Gastroesophageal sphincter (tissue), 3 donors: ENCODE measurements at regions not wholly inside any gene's neighbourhood (a gene's known extent, or its start where the extent isn't known, plus 50 kb on each side); places are given as distances from the start of the nearest gene placed in this dataset.

Experiments used
- EP300 ChIP-seq: sonication (generic); formaldehyde crosslinking; IDR thresholded peaks from one replicate; pipeline ENCODE4 v1.6.1; 2017; ENCODE audit warnings: antibody characterized with exemption, mild to moderate bottlenecking
- POLR2A ChIP-seq, 2 donors: fragments of 450-650 bp; IDR thresholded peaks; one replicate each; pipeline ENCODE4 v1.6.1; 2017; ENCODE audit warnings: antibody characterized with exemption in 2 of 2, mild to moderate bottlenecking in 2 of 2, moderate library complexity in 1 of 2
- POLR2AphosphoS5 ChIP-seq: sonication (generic); formaldehyde crosslinking; IDR thresholded peaks from one replicate; pipeline ENCODE4 v1.6.1; 2017; ENCODE audit warnings: antibody characterized with exemption
- TF ChIP-seq, protein P1 (sequence below), 4 experiments: fragments of 200-600 bp in 2 of 4; fragments of 450-650 bp in 2 of 4; sonication (generic) in 1 of 4; IDR thresholded peaks; one replicate each; pipeline ENCODE4 v1.5.1; 2017 to 2019; ENCODE audit warnings: antibody characterized with exemption in 4 of 4, mild to moderate bottlenecking in 2 of 4, moderate library complexity in 2 of 4

- TF ChIP-seq, protein P1, sequence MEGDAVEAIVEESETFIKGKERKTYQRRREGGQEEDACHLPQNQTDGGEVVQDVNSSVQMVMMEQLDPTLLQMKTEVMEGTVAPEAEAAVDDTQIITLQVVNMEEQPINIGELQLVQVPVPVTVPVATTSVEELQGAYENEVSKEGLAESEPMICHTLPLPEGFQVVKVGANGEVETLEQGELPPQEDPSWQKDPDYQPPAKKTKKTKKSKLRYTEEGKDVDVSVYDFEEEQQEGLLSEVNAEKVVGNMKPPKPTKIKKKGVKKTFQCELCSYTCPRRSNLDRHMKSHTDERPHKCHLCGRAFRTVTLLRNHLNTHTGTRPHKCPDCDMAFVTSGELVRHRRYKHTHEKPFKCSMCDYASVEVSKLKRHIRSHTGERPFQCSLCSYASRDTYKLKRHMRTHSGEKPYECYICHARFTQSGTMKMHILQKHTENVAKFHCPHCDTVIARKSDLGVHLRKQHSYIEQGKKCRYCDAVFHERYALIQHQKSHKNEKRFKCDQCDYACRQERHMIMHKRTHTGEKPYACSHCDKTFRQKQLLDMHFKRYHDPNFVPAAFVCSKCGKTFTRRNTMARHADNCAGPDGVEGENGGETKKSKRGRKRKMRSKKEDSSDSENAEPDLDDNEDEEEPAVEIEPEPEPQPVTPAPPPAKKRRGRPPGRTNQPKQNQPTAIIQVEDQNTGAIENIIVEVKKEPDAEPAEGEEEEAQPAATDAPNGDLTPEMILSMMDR (IDR thresholded peaks at IDR 0.05) = no peak
- TF ChIP-seq POLR2AphosphoS5 (no peak), POLR2A (IDR thresholded peaks at IDR 0.05) (no peak), EP300 (no peak)
Observed at GRCh38 chr2:184057910-184058309, 540.4 kb upstream of the ZNF804A start.
